ENCODE measurements at regions not wholly inside any gene's neighbourhood (a gene's known extent, or its start where the extent isn't known, plus 50 kb on each side); places are given as distances from the start of the nearest gene placed in this dataset.
A peak's percentile ranks its signal among the peaks of the same experiment; 100 is the strongest.

DNA sequence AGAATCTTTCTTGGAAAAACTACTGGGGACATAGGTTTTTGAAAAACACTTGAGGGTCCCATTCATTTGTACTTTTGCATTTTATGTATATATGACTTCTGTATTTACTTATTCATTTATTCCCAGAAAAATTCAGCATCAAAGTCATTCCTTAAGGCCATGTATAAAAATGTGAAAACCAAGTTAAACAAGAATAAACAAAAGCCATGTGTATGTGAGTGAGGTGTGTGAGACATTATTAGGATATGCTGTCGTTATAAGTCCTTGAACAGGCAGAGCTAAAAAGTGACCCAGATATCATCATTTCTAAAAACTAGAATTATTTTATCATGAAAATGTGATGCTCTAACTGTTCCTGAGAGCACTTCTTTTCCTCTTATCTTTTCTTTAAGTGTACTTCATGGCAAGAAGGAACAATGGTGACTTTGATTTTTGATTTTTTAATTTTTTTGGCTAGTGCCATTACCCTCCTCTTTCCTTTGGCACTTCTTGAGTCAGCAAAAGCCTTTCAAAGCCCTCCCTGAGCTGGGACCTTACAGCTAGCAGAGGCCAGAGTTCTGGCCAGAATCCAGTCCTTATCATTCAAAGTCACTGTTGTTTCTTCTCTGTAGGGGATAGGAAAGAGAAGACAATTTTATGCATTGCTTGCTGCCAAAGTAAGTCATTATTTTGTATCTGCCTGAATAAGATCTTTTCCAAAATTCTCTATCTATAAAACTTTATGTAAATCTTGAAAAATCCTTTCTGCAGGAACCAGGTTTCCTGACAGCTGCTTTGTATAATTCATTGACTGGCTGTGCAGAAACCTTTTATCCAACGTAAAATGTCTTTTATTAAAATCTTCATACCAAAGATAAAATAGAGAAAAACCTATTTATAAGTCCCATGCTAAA lies 419.7 kb upstream of the PRICKLE1 start:
- DNase-seq: peak; percentile 23

DNA sequence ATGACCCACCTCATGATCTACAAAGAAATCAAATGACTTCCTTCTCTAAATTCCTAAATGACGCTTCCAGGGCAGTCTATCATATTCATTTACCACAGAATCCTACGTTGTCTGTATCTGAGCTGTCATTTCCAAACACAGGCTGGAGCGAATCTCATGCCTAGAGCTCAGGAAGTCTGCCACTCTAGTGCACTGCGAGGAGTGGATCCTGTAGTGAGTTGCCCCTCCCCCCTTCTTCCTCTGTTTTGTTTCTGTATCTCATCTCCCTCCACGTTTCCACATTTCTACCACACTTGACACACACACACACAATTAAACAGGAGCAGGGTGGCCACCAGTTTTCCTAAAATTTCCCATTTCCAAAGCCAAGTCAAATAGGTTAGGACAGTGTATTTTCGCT lies 415.4 kb upstream of the PRICKLE1 start:
- DNase-seq: no peak

GRCh38 chr12:43004141-43004540 lies 414.6 kb upstream of the PRICKLE1 start:
- DNase-seq: no peak

GRCh38 chr12:42996869-42997431 lies 407.4 kb upstream of the PRICKLE1 start:
- no peak for DNase-seq

DNA sequence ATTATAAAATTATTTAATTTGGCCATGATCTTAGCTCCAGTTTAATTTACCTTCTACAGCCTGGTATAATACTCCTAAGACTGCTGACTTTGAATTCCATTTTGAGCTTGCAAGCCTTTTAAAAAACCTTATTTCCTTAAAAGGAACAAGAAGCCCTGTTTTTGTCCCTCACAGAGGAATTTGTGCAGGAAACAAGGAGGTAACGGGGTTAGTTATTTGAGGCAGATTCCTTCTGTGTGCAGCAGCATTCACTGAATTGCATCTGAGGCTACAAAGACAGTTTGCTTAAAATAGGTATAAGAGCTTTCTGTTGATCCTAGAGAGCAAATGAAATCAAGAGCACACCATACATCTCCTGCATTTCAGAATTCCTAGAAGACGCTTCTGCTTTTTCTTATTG lies 403.3 kb upstream of the PRICKLE1 start:
- no peak for DNase-seq

DNA sequence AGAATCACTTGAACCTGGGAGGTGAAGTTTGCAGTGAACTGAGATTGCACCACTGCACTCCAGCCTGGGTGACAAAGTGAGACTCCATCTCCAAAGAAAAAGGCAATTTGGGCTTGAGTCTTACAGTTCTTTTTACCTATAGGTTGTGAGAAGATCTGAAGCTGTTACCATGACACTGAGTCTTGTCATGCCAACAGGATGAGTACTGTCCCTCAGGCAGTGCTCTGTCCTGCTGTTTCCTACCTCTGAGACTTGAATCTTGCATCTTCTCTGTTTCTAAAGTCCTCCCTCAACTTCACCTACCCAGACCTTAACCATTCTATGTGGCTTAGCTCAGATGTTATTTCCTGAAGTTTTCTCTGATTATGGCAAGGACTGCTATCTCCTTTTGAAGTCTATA lies 400.8 kb upstream of the PRICKLE1 start:
- DNase-seq: no peak

- DNase-seq: no peak
These were observed 397.7 kb upstream of the PRICKLE1 start for GRCh38 chr12:42987216-42987650.

DNA sequence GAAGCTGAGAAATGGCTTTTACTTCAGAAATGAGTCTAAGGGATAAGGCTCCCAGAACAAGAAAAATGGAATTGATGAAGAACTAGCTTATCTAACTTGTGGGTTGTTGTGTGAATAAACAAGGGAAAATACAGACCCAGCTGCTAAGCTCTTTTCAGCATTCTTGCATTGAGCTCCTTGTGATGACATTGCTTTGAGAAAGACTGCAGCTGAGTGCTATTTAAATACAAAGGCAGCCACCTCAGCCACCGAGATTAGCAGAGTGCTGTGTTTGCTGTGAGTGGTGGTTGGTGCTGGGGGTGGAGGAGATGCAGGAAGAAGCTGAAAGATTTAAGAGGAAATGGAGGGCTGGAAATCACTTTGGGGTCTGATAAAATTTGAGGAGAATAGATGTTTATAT lies 396.0 kb upstream of the PRICKLE1 start:
- no peak for DNase-seq

GRCh38 chr12:42982828-42983227 lies 393.3 kb upstream of the PRICKLE1 start:
- DNase-seq: no peak

GRCh38 chr12:42981379-42981778 lies 391.8 kb upstream of the PRICKLE1 start:
- DNase-seq: no peak

- DNase-seq: no peak
These were observed 390.9 kb upstream of the PRICKLE1 start for GRCh38 chr12:42980441-42980840.

DNA sequence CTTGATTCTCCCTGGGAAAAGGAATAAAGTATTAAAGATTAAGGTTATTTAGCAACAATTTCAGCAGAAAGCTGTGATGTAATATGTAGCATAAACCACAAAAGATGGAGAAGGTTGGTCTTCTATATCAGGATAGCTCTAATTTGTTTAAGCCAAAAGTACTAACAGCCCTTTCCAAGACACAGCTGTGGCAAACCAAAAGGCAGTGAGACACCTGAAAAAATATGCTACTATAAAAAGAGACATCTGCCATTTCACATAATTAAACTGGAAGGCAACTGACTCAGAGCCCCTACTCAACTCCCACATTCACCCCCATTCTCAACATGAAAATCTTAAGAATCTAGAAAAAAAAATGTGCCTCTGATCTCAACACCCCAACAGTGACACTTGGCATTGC lies 390.2 kb upstream of the PRICKLE1 start:
- DNase-seq: no peak

- DNase-seq: no peak
These were observed 389.2 kb upstream of the PRICKLE1 start for GRCh38 chr12:42978708-42979107.

DNA sequence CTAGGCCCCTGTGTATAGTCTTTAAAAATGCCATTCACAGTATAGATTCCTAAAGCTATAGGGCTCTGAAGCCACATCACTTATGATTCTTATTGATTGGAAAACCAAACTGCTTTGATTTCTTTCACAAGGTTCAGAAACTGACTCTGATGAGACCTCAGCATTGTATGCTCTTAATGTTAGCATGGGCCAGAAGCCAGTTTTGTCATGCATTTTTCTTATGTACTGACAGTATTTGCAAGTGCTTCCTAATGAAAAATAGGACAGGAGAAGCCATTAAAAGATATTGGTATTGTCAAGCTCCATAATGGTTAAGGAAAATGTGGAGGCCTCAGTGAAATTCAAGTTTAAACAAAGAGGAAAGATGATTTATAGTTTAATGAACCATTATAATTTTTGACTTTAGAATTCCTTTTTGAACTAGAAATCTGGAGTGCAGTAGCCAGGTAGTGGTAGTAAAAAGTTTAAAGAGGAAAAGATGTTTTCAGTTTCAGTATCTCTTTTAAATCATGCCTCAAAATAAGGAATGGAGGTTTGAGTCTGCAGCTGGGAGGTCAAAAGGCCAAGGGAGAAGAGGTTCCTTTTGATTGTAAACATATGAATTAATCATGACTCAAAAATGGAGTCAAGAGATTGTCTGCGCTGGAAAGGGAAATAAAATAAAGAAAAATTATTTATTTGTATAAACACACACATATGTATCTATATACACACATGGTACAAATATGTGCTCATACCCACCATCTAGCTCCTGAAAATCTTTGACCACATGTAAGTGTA lies 388.1 kb upstream of the PRICKLE1 start:
- no peak for DNase-seq

- DNase-seq: no peak
These were observed 387.1 kb upstream of the PRICKLE1 start for GRCh38 chr12:42976620-42977019.

DNA sequence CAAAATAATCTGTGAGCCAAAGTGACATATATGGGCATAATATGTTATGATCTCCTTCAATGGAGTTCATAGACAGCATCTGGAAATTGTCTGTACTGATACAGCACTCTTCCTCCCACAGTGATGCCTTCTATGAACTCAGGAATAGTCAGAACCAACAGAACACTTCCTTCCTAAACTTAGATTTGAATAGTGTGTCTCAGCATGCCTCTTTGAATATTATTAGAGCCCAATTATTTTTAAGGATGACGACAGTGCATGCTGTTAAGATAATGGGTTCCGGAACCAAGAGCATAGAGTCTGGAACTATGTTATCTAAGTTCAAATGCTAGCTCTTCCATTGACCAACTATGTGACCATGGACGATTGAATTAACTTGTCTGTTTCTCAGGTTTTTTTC lies 386.6 kb upstream of the PRICKLE1 start:
- DNase-seq: no peak

GRCh38 chr12:42969355-42969754 lies 379.8 kb upstream of the PRICKLE1 start:
- peak; percentile 99 for DNase-seq

DNA sequence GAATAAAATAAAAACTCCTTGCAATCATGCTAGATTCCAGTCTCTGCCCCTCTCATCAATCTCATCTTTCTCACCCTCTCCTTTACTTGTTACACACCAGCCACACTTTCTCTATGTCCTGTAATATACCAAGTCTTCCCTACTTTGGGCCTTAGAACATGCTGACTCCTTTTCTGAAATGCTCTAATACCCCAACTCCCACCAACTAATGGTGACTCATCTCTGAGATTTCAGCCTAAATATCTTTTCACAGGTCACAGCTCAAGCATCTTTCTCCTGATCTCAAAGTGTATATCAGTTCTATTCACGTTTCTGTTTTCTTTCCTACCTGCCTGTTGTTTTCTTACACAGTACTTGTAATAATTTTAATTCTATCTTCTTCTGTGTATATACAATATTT lies 378.9 kb upstream of the PRICKLE1 start:
- DNase-seq: peak; percentile 74

DNA sequence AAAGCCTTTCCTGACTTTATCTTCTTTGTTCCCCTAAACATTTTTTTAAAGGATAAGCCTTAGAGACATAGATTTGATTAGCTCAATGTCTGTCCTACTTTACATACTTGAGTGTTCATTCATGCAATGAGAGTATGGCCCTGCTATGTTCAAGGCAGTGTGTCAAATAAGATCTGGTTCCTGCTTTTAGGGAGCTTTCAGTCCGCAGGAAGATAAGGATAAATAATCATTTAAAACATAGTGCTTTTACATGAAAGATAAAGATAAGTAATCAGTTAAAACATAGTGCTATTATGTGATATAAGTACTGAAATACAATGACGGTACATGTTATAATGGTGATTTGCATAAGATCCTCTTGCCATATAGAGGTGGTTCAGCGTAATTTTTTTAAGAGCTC lies 378.3 kb upstream of the PRICKLE1 start:
- no peak for DNase-seq

- no peak for DNase-seq
These were observed 374.4 kb upstream of the PRICKLE1 start for GRCh38 chr12:42963988-42964387.

GRCh38 chr12:42962384-42962783 lies 372.8 kb upstream of the PRICKLE1 start:
- DNase-seq: no peak

DNA sequence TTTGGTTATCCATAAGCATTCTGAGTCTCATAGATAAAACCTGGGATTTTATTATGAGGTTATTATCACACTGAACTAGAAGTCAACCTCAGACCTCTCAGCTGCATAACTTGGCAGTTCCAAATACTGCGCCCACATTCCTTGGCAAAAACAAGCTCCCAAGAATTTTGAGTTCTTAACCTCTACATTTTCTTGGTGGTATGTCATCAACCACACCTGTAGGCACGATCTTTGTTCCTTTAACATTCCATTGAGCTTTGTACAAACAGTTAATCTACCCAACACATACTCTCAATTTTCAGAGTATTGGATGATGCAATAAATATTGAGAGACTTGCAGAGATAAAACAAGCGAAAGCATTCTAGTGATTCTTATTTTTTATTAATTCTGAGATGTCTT lies 371.8 kb upstream of the PRICKLE1 start:
- peak; percentile 99 for DNase-seq

DNA sequence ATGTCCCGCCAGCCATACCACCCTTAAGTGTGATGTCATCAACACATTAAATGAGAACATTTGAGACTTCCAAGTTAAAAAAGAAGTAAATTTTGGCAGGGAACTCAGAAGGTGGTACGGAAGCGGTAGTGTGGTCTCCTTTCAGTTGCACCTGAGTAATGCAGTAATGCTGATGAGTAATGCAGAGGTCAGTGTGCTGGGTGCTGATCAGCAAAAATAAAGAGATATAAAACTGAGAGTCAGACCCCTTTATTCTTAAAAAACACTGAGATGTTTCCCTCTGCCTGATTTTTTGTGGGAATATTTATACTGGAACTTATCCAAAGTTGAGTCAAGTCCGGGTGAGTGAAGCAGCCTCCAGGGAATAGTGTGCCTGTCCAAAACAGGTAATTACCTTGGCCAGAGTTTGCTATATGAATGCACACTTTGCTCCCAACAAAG lies 370.6 kb upstream of the PRICKLE1 start:
- DNase-seq: peak; percentile 91

DNA sequence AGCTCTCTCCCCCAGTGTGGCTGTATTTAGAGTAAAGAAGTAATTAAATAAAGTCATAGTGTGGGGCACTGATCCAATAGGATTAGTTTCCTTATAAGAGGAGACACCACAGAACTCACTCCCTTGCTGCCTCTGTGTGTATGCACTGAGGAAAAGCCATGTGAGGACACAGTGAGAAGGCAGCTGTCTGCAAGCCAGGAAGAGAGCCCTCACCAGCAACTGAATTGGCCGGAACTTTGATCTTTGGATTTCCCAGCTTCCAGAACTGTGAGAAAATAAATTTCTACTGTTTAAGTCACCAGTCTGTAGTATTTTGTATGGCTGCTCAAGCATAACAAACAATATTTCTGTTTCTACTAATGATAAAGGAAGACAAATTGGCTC lies 368.7 kb upstream of the PRICKLE1 start:
- DNase-seq: peak; percentile 33
